ENCODE measurements at regions not wholly inside any gene's neighbourhood (a gene's known extent, or its start where the extent isn't known, plus 50 kb on each side); places are given as distances from the start of the nearest gene placed in this dataset.

GRCh38 chr6:91590191-91590590, 1003.3 kb upstream of the MAP3K7 start:
- Histone ChIP-seq H3K36me3 (replicated peaks; ENCODE audit: low read depth, low read length) (no peaks in the 10 kb centered on the region), H3K9me3 (ENCODE audit: insufficient read depth, low read length) (no peaks in the 10 kb centered on the region), H2AFZ (ENCODE audit: low read depth, low read length) (no peak overlapping the region), H3K27ac (ENCODE audit: low read length) (no peak overlapping the region), H3K4me2 (ENCODE audit: low read length) (no peak overlapping the region), H3K4me3 (ENCODE audit: low read length) (no peak overlapping the region), H3K4me1 (ENCODE audit: low read length) (no peaks in the 10 kb centered on the region), H4K20me1 (ENCODE audit: insufficient read depth, low read length) (no peaks in the 10 kb centered on the region), H3K79me2 (ENCODE audit: low read length) (no peaks in the 10 kb centered on the region), H3K27me3 (ENCODE audit: low read depth, low read length) (no peaks in the 10 kb centered on the region), H3K9ac (ENCODE audit: low read length) (no peak overlapping the region)
- TF ChIP-seq EZH2phosphoT487 (IDR thresholded peaks at IDR 0.05; ENCODE audit: low read depth): no peak
- no peak for TF ChIP-seq CTCF (IDR thresholded peaks at IDR 0.05; ENCODE audit: low read depth, low read length)

GRCh38 chr6:91580635-91581034, 993.8 kb upstream of the MAP3K7 start:
- Histone ChIP-seq H3K27ac (ENCODE audit: low read length) (no peak overlapping the region), H4K20me1 (ENCODE audit: insufficient read depth, low read length) (no peaks in the 10 kb centered on the region), H3K9me3 (ENCODE audit: insufficient read depth, low read length) (no peaks in the 10 kb centered on the region), H3K36me3 (replicated peaks; ENCODE audit: low read depth, low read length) (no peaks in the 10 kb centered on the region), H3K9ac (ENCODE audit: low read length) (no peak overlapping the region), H3K4me1 (ENCODE audit: low read length) (no peaks in the 10 kb centered on the region), H3K79me2 (ENCODE audit: low read length) (no peaks in the 10 kb centered on the region), H3K4me2 (ENCODE audit: low read length) (no peak overlapping the region), H3K27me3 (ENCODE audit: low read depth, low read length) (no peaks in the 10 kb centered on the region), H2AFZ (ENCODE audit: low read depth, low read length) (no peak overlapping the region), H3K4me3 (ENCODE audit: low read length) (no peak overlapping the region)
- TF ChIP-seq CTCF (IDR thresholded peaks at IDR 0.05; ENCODE audit: low read depth, low read length): no peak
- no peak for TF ChIP-seq EZH2phosphoT487 (IDR thresholded peaks at IDR 0.05; ENCODE audit: low read depth)

GRCh38 chr6:91575032-91575431, 988.2 kb upstream of the MAP3K7 start:
- Histone ChIP-seq H3K27ac (ENCODE audit: low read length) (peak overlapping the region; percentile 41; the same call in 1 of the 2 replicates), H3K79me2 (ENCODE audit: low read length) (no peaks in the 10 kb centered on the region), H3K4me3 (ENCODE audit: low read length) (no peak overlapping the region), H3K27me3 (ENCODE audit: low read depth, low read length) (no peaks in the 10 kb centered on the region), H3K9ac (ENCODE audit: low read length) (no peak overlapping the region), H4K20me1 (ENCODE audit: insufficient read depth, low read length) (no peaks in the 10 kb centered on the region), H3K4me1 (ENCODE audit: low read length) (peaks cover 21% of the 10 kb centered on the region), H2AFZ (ENCODE audit: low read depth, low read length) (no peak overlapping the region), H3K4me2 (ENCODE audit: low read length) (peak overlapping the region; percentile 61), H3K9me3 (ENCODE audit: insufficient read depth, low read length) (no peaks in the 10 kb centered on the region), H3K36me3 (replicated peaks; ENCODE audit: low read depth, low read length) (no peaks in the 10 kb centered on the region)
- no peak for TF ChIP-seq EZH2phosphoT487 (IDR thresholded peaks at IDR 0.05; ENCODE audit: low read depth)
- TF ChIP-seq CTCF (IDR thresholded peaks at IDR 0.05; ENCODE audit: low read depth, low read length): peak; percentile 23

- no peak overlapping the region for H3K9ac ChIP-seq (ENCODE audit: low read length)
- no peaks in the 10 kb centered on the region for H4K20me1 ChIP-seq (ENCODE audit: insufficient read depth, low read length)
- no peaks in the 10 kb centered on the region for H3K27me3 ChIP-seq (ENCODE audit: low read depth, low read length)
- H3K27ac ChIP-seq (ENCODE audit: low read length): no peak overlapping the region
- H3K9me3 ChIP-seq (ENCODE audit: insufficient read depth, low read length): no peaks in the 10 kb centered on the region
- TF ChIP-seq CTCF (IDR thresholded peaks at IDR 0.05; ENCODE audit: low read depth, low read length): no peak
- TF ChIP-seq EZH2phosphoT487 (IDR thresholded peaks at IDR 0.05; ENCODE audit: low read depth): no peak
- H3K4me3 ChIP-seq (ENCODE audit: low read length): no peak overlapping the region
- H3K79me2 ChIP-seq (ENCODE audit: low read length): no peaks in the 10 kb centered on the region
- no peak overlapping the region for H2AFZ ChIP-seq (ENCODE audit: low read depth, low read length)
- H3K36me3 ChIP-seq (replicated peaks; ENCODE audit: low read depth, low read length): no peaks in the 10 kb centered on the region
- peaks cover 21% of the 10 kb centered on the region for H3K4me1 ChIP-seq (ENCODE audit: low read length)
- peak overlapping the region; percentile 35; the same call in 1 of the 2 replicates for H3K4me2 ChIP-seq (ENCODE audit: low read length)
Measured at GRCh38 chr6:91573826-91574416, 987.0 kb upstream of the MAP3K7 start.

Measured in OCI-LY3 (cell line).